ENCODE measurements at regions not wholly inside any gene's neighbourhood (a gene's known extent, or its start where the extent isn't known, plus 50 kb on each side); places are given as distances from the start of the nearest gene placed in this dataset.

GRCh38 chr2:51629406-51629805 is 597.5 kb upstream of the NRXN1 start:
- Histone ChIP-seq H3K79me2 (ENCODE audit: control insufficient read depth, insufficient read depth, low read length, poor library complexity) (no peaks in the 10 kb centered on the region), H3K9me3 (ENCODE audit: insufficient read depth, low read depth, low read length) (no peaks in the 10 kb centered on the region), H3K14ac (ENCODE audit: low read length) (no peak overlapping the region), H3K23ac (ENCODE audit: low read length) (no peak overlapping the region), H3K4me1 (ENCODE audit: control insufficient read depth in 1 of 2, insufficient read depth in 2 of 2, low read length in 2 of 2) (no peaks in the 10 kb centered on the region), H3K79me1 (ENCODE audit: low read length) (no peaks in the 10 kb centered on the region), H3K4me2 (ENCODE audit: low read length) (no peak overlapping the region), H4K91ac (ENCODE audit: low read depth, low read length) (no peak overlapping the region), H2BK5ac (ENCODE audit: low read depth, low read length, poor library complexity) (no peak overlapping the region), H3K36me3 (ENCODE audit: control insufficient read depth in 1 of 2, insufficient read depth in 2 of 2, low read length in 2 of 2) (no peaks in the 10 kb centered on the region), H2BK12ac (ENCODE audit: low read length) (no peak overlapping the region), H2AK5ac (ENCODE audit: low read length) (no peak overlapping the region), H3K27ac (ENCODE audit: low read depth, low read length) (no peak overlapping the region), H3K4me3 (ENCODE audit: low read depth, low read length) (no peak overlapping the region), H3K18ac (ENCODE audit: low read length) (no peak overlapping the region), H2BK120ac (ENCODE audit: insufficient read depth, low read length, poor library complexity) (no peak overlapping the region), H2AFZ (ENCODE audit: insufficient read depth, low read length, poor library complexity) (no peak overlapping the region), H3K9ac (ENCODE audit: low read length) (no peak overlapping the region), H4K8ac (ENCODE audit: low read depth, low read length) (no peak overlapping the region), H3K27me3 (ENCODE audit: insufficient read depth, low read length) (no peaks in the 10 kb centered on the region), H4K12ac (ENCODE audit: low read depth, low read length) (no peak overlapping the region), H3K4ac (ENCODE audit: low read depth, low read length) (no peak overlapping the region)
- WGBS (ENCODE audit: extremely low coverage, insufficient coverage, insufficient read length) = no CpG with 5 or more reads among the region's 3 CpGs
- DNase-seq = no peak

- Histone ChIP-seq H3K27me3 (ENCODE audit: insufficient read depth, low read length) (no peaks in the 10 kb centered on the region), H3K18ac (ENCODE audit: low read length) (no peak overlapping the region), H3K4me3 (ENCODE audit: low read depth, low read length) (no peak overlapping the region), H3K4me2 (ENCODE audit: low read length) (no peak overlapping the region), H4K8ac (ENCODE audit: low read depth, low read length) (no peak overlapping the region), H3K79me2 (ENCODE audit: control insufficient read depth, insufficient read depth, low read length, poor library complexity) (no peaks in the 10 kb centered on the region), H2BK12ac (ENCODE audit: low read length) (no peak overlapping the region), H3K9ac (ENCODE audit: low read length) (no peak overlapping the region), H3K79me1 (ENCODE audit: low read length) (no peaks in the 10 kb centered on the region), H3K14ac (ENCODE audit: low read length) (no peak overlapping the region), H2AFZ (ENCODE audit: insufficient read depth, low read length, poor library complexity) (no peak overlapping the region), H3K23ac (ENCODE audit: low read length) (no peak overlapping the region), H3K36me3 (ENCODE audit: control insufficient read depth in 1 of 2, insufficient read depth in 2 of 2, low read length in 2 of 2) (no peaks in the 10 kb centered on the region), H4K12ac (ENCODE audit: low read depth, low read length) (no peak overlapping the region), H3K9me3 (ENCODE audit: insufficient read depth, low read depth, low read length) (no peaks in the 10 kb centered on the region), H4K91ac (ENCODE audit: low read depth, low read length) (no peak overlapping the region), H2BK5ac (ENCODE audit: low read depth, low read length, poor library complexity) (no peak overlapping the region), H2AK5ac (ENCODE audit: low read length) (no peak overlapping the region), H3K4me1 (ENCODE audit: control insufficient read depth in 1 of 2, insufficient read depth in 2 of 2, low read length in 2 of 2) (no peaks in the 10 kb centered on the region), H3K4ac (ENCODE audit: low read depth, low read length) (no peak overlapping the region), H3K27ac (ENCODE audit: low read depth, low read length) (no peak overlapping the region), H2BK120ac (ENCODE audit: insufficient read depth, low read length, poor library complexity) (no peak overlapping the region)
- no CpG with 5 or more reads among the region's 3 CpGs for WGBS (ENCODE audit: extremely low coverage, insufficient coverage, insufficient read length)
- DNase-seq = no peak
Measured at GRCh38 chr2:51628917-51629316, 597.0 kb upstream of the NRXN1 start.

GRCh38 chr2:51624995-51625394 is 593.1 kb upstream of the NRXN1 start:
- Histone ChIP-seq H3K27me3 (ENCODE audit: insufficient read depth, low read length) (no peaks in the 10 kb centered on the region), H3K79me2 (ENCODE audit: control insufficient read depth, insufficient read depth, low read length, poor library complexity) (no peaks in the 10 kb centered on the region), H4K91ac (ENCODE audit: low read depth, low read length) (no peak overlapping the region), H4K12ac (ENCODE audit: low read depth, low read length) (no peak overlapping the region), H3K79me1 (ENCODE audit: low read length) (no peaks in the 10 kb centered on the region), H2AFZ (ENCODE audit: insufficient read depth, low read length, poor library complexity) (no peak overlapping the region), H2BK12ac (ENCODE audit: low read length) (no peak overlapping the region), H3K23ac (ENCODE audit: low read length) (no peak overlapping the region), H2AK5ac (ENCODE audit: low read length) (no peak overlapping the region), H3K4me1 (ENCODE audit: control insufficient read depth in 1 of 2, insufficient read depth in 2 of 2, low read length in 2 of 2) (no peaks in the 10 kb centered on the region), H3K18ac (ENCODE audit: low read length) (no peak overlapping the region), H3K4me2 (ENCODE audit: low read length) (no peak overlapping the region), H3K9me3 (ENCODE audit: insufficient read depth, low read depth, low read length) (no peaks in the 10 kb centered on the region), H3K9ac (ENCODE audit: low read length) (no peak overlapping the region), H4K8ac (ENCODE audit: low read depth, low read length) (no peak overlapping the region), H2BK120ac (ENCODE audit: insufficient read depth, low read length, poor library complexity) (no peak overlapping the region), H3K36me3 (ENCODE audit: control insufficient read depth in 1 of 2, insufficient read depth in 2 of 2, low read length in 2 of 2) (no peaks in the 10 kb centered on the region), H2BK5ac (ENCODE audit: low read depth, low read length, poor library complexity) (no peak overlapping the region), H3K4me3 (ENCODE audit: low read depth, low read length) (no peak overlapping the region), H3K14ac (ENCODE audit: low read length) (no peak overlapping the region), H3K4ac (ENCODE audit: low read depth, low read length) (no peak overlapping the region), H3K27ac (ENCODE audit: low read depth, low read length) (no peak overlapping the region)
- no CpG with 5 or more reads among the region's 3 CpGs for WGBS (ENCODE audit: extremely low coverage, insufficient coverage, insufficient read length)
- no peak for DNase-seq

GRCh38 chr2:51620796-51621195 is 588.9 kb upstream of the NRXN1 start:
- peak in 1 of 2 donors; percentile 3 for DNase-seq
- Histone ChIP-seq H3K4ac (ENCODE audit: low read depth, low read length) (no peak overlapping the region), H2BK5ac (ENCODE audit: low read depth, low read length, poor library complexity) (no peak overlapping the region), H3K18ac (ENCODE audit: low read length) (no peak overlapping the region), H2BK12ac (ENCODE audit: low read length) (no peak overlapping the region), H4K91ac (ENCODE audit: low read depth, low read length) (no peak overlapping the region), H3K14ac (ENCODE audit: low read length) (no peak overlapping the region), H3K36me3 (ENCODE audit: control insufficient read depth in 1 of 2, insufficient read depth in 2 of 2, low read length in 2 of 2) (no peaks in the 10 kb centered on the region), H3K9me3 (ENCODE audit: insufficient read depth, low read depth, low read length) (no peaks in the 10 kb centered on the region), H3K4me1 (ENCODE audit: control insufficient read depth in 1 of 2, insufficient read depth in 2 of 2, low read length in 2 of 2) (no peaks in the 10 kb centered on the region), H3K4me3 (ENCODE audit: low read depth, low read length) (no peak overlapping the region), H3K27ac (ENCODE audit: low read depth, low read length) (no peak overlapping the region), H4K8ac (ENCODE audit: low read depth, low read length) (no peak overlapping the region), H3K79me1 (ENCODE audit: low read length) (no peaks in the 10 kb centered on the region), H3K4me2 (ENCODE audit: low read length) (no peak overlapping the region), H2AK5ac (ENCODE audit: low read length) (no peak overlapping the region), H4K12ac (ENCODE audit: low read depth, low read length) (no peak overlapping the region), H3K23ac (ENCODE audit: low read length) (no peak overlapping the region), H2AFZ (ENCODE audit: insufficient read depth, low read length, poor library complexity) (no peak overlapping the region), H3K79me2 (ENCODE audit: control insufficient read depth, insufficient read depth, low read length, poor library complexity) (no peaks in the 10 kb centered on the region), H3K27me3 (ENCODE audit: insufficient read depth, low read length) (no peaks in the 10 kb centered on the region), H2BK120ac (ENCODE audit: insufficient read depth, low read length, poor library complexity) (no peak overlapping the region), H3K9ac (ENCODE audit: low read length) (no peak overlapping the region)
- no CpG with 5 or more reads among the region's 1 CpG for WGBS (ENCODE audit: extremely low coverage, insufficient coverage, insufficient read length)

Measured in trophoblast cell (in vitro differentiated cells and primary cell).